NOMO-1 treated with DMSO at 0.1 percent for 48 hours (cell line): ENCODE measurements at regions not wholly inside any gene's neighbourhood (a gene's known extent, or its start where the extent isn't known, plus 50 kb on each side); places are given as distances from the start of the nearest gene placed in this dataset.

Experiments used
- DNase-seq: peaks from one replicate; lab custom pipeline; 2025; ENCODE audit not compliant: unreplicated experiment; lab: John Stamatoyannopoulos, UW

DNA sequence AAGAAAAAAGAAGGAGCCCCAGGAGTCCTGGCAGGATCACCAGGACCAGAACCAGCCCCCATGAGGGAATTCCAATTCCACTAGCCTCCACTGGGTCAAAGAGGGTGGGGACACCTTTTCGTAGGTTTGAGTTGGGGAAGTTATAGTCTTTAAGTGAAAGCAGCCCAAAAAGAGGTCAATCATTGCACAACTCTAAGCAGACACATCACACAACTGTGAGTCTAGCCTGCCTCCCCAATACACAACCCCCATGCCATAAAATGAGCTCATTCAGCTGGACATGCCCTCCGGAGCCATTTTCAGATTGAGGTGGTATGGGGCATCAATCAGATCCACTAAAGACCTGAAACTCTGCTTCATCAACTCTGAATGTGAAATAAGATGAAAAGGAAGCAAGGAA is 179.9 kb downstream of the NPHP4 start:
- DNase-seq: no peak

DNA sequence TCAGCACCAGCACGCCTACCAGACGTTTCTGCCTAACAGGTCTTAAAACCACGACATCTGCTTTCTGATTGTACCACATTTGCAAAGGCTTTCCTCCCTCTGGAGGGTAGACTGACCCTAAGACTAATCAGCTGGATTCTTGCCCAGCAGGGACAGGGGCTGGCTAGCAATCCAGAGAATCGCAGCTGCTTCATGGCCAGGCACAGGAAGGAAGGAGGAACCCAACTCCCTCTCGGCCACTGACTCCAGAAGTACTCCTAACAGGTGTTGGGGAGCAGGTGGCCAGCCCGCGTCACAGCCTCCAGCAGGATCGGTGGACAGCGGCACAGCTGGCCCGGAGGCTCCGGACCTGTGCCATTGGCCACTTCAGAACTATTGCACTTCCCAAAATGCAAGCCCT is 180.8 kb downstream of the NPHP4 start:
- DNase-seq: no peak

DNA sequence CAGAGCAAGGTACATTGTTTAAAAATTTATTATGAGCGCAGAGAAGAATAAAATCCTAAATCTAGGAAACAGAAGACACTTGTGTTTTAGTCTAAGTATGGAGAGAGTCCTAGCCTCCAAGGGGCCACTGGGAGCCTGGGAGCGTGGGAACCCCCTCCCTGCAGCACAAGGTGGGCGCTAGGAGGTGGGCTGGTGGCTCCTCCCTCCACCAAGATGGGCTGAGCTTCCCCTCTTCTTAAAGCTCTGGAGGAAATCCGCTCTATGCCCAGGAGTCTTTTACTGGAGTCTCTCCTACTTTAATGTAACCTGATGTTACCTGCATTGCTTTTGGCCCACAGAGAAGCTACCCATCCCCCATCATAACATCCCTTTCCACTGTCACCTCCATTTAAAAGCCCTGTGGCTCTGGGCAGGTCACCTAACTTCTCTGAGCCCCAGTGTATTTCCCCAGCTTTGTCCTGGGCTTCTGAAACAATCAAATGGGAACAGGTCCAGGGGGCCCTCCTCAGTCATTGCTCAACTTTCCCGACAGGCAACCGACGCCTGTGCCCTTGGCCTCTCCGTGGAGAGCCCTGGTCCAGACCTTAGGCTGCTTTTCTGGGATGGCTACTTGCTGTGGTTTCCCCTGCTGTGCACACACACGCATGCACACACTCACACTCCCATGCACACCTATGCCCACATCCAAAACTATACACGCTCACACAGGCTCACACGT is 181.5 kb downstream of the NPHP4 start:
- no peak for DNase-seq

DNA sequence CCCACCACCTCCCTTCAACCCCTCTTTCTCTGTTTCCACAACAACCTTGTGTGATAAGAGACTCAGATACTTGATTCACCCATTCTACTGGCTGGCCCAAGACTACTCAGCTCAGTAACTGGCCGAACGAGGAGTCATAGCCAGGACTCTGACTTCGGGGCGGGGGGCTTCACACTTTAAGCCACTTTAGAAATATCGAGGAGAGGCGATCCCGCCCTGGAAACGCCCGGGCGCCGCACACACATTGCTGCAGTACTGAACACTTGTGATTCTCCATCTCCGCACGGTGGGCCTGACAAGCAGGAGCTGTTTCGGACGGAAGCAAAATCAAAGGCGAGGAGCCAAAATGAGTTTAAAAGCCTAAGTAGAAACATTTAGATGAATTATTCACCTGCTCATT is 182.1 kb downstream of the NPHP4 start:
- DNase-seq: no peak

- no peak for DNase-seq
Measured at GRCh38 chr1:5809207-5809788, 182.9 kb downstream of the NPHP4 start.

- DNase-seq: no peak
Measured at GRCh38 chr1:5803851-5804250, 188.4 kb downstream of the NPHP4 start.

DNA sequence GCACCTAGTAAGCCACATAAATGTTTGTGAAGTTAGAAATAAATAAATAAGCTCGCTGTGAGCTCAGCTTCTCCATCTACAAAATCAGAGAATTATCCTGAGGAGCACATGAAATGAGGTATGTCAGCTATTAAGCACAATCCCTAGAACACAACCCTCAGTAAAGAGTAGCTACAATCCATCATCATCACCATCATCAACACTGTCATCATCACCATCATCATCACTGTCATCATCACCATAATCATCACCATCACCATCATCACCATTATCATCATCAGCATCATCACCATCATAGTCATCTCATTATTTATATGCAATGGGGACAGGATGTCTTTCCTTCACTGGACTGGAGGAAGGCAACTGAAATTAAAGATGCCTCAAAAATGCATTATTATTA is 189.6 kb downstream of the NPHP4 start:
- DNase-seq: no peak

DNA sequence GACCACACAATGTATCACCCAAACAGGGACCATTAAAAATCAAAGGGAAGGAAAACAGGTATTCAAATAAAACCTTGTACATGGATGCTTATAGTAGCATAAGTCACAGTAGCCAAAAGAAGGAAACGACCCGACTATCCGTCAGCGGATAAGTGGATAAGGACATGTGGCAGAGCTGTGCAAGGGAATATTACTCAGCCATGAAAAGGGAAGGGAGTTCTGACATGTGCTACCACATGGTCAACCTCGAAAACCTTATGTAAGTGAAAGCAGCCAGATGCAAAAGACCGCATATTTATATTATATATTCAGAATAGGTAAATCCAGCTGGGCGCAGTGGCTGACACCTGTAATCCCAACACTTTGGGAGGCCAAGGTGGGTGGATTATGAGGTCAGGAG is 193.3 kb downstream of the NPHP4 start:
- DNase-seq: no peak

GRCh38 chr1:5798151-5798730 is 194.0 kb downstream of the NPHP4 start:
- no peak for DNase-seq

DNA sequence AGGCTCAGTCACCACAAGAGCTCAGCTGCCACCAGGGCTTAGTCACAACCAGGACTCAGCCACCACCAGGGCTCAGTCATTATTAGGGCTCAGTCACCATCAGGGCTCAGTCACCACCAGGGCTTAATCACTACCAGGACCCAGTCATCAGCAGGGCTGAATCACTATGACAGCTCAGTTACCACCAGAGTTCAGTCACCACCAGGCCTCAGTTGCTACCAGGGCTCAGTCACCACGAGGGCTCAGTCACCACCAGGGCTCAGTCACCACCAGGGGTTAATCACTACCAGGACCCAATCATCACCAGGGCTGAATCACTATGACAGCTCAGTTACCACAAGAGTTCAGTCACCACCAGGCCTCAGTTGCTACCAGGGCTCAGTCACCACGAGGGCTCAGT is 196.2 kb downstream of the NPHP4 start:
- no peak for DNase-seq

DNA sequence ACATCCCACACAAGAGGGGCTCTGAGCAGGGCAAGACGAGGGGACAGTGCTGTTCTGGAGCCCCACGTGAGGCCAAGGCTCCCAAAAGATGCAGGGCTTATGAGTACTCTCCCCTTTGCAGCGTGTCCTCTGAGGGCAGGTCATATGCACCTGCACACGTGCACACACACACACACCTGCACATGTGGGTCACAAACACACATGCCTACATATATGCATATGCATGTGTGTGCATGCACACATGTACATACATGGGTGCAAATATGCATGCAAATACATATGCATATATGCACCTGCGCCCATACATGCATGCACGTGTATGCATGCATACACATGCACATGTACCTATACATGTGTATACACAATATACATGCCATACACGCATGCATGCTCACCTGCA is 197.9 kb downstream of the NPHP4 start:
- no peak for DNase-seq

GRCh38 chr1:5793516-5793915 is 198.7 kb downstream of the NPHP4 start:
- no peak for DNase-seq

DNA sequence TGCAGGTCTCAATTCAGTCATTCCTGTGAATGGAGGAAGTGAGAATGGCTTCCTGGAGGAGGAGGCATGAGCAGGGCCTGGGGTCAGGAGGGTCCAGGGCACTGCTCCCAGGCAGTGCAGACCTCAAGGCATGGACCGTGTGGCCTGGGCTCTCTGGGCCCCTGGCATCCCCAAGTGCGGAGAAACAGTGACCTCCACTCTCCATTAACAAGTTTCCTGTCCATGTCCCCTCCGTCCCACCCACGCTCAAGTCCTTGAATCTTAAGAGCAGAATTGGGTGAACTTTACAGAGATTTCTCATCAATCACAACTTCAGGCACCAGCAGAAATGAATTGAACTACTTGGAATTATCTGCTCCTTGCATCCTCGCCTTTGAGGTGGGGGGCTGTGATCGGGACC is 211.1 kb downstream of the NPHP4 start:
- DNase-seq: no peak

GRCh38 chr1:5780324-5780716 is 211.9 kb downstream of the NPHP4 start:
- no peak for DNase-seq

- DNase-seq: no peak
Measured at GRCh38 chr1:5779608-5780323, 212.5 kb downstream of the NPHP4 start.

DNA sequence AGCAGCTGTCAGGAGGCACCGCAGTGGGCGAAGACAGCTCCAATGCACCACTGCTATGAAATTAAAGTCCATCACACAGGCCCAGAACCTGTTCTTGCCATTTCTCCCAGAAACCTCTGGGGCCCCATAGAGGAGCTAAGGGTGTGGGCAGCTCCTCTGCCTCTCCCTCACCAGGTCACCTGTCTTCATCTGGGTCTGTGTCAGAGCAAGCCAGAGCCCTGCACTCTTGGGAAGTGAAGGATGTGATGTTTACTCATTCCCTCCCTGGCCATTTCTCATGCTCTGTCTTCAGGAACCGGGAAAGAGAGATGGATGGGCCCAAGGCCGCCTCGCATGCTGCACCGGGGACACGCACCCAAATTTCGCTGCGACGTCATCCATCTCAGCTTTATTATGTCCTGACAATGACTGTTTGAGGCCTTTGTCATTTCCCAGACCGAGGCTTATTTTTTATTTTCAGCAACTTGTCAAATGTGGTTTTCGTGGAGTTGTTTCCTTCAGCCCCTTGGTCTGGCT is 216.1 kb downstream of the NPHP4 start:
- DNase-seq: no peak

DNA sequence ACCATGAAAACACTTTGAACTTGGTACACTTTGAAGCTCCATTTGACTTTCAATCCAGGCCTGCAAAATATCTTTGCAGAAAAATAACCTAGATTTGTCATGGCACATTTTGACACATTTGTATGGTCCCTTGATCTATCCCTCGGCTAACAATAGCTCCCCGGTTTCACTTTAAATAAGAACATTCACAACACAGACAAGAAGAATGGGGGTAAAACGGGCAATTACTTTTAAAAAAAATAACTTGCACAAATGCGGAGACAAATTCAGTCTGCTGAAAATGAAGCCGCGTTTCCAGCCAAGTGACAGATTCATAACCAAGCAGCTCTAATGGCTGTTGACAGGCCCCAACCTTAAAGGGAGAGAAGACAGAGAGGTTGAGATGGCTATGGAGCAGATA is 218.2 kb downstream of the NPHP4 start:
- no peak for DNase-seq

DNA sequence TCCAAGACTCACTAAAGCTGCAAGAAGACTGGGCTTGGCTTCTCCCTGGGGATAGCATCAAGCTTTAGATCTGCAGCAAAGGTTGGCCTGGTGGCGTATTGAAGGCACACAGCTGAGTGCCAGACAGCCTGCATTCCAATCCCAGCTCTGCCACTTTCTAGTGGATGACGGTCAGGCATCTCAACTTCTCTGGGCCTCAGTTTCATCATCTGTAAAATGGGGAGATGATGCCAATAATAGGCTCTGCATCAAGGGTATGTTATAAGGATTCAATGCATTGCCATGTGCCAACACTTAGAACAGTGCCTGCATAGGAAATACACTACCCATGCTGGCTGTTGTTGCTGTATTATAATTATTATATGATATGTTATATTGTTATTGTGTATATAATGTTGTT is 220.4 kb downstream of the NPHP4 start:
- no peak for DNase-seq

GRCh38 chr1:5770981-5771765 is 221.1 kb downstream of the NPHP4 start:
- peak; percentile 64 for DNase-seq

DNA sequence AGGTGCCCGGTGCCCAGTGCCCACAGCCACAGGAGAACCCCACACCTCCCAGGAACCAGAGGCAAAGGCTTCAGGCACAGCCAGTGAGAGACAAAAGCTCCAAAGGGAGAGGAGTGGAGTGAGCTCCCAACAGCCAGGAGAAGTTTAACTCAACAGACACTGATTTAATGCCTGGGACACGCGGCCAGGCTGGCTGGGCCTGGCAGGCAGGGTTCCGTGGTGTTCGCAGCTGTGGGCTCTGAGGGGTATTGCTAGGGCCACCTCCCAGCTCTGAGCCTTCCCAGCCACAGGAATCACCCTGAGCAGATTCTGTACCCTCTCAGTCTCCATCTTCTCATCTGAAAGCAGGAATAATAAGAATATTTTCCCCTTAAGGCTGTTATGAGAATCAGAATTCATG is 222.5 kb downstream of the NPHP4 start:
- no peak for DNase-seq

GRCh38 chr1:5769146-5769545 is 223.1 kb downstream of the NPHP4 start:
- DNase-seq: no peak
